ENCODE measurements at regions not wholly inside any gene's neighbourhood (a gene's known extent, or its start where the extent isn't known, plus 50 kb on each side); places are given as distances from the start of the nearest gene placed in this dataset.

DNA sequence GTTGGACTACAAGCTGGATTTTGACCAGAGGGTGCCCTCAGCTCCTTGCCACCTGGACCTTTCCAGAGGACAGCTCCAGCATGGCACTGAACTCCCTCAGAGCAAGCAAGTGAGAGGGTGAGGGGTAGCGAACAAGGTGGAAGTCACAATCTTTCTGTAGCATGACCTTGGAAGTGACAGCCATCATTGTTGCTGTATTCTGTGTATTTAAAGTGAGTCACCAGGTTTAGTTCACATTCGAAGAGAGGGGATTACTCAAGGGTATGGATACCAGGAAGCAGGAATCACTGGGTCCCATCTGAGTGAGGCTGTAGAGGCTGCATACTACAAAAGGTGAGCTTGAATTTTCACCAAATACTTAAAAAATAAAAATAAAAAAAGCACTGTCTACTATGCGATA, 280.0 kb upstream of the SPTLC3 start:
- Histone ChIP-seq H3K36me3 (ENCODE audit: control insufficient read depth, insufficient read depth, low read length) (no peaks in the 10 kb centered on the region), H3K4me3 (no peak overlapping the region), H3K9me1 (ENCODE audit: control insufficient read depth, insufficient read depth, low read length) (no peaks in the 10 kb centered on the region), H3K27ac (ENCODE audit: extremely low read depth, low read depth, low read length) (no peak overlapping the region), H2AFZ (ENCODE audit: low read depth, low read length) (no peak overlapping the region), H3K9ac (ENCODE audit: insufficient read depth in 1 of 2, low read depth in 2 of 2, low read length in 2 of 2) (no peak overlapping the region), H3K4me2 (ENCODE audit: insufficient read depth, low read length) (no peak overlapping the region), H3K79me2 (ENCODE audit: control insufficient read depth, insufficient read depth, low read length) (no peaks in the 10 kb centered on the region), H4K20me1 (replicated peaks; ENCODE audit: control insufficient read depth, insufficient read depth, low read length) (no peaks in the 10 kb centered on the region), H3K4me1 (replicated peaks in 1 of 2; ENCODE audit: control insufficient read depth in 2 of 2, insufficient read depth in 2 of 2, low read length in 2 of 2) (no peaks in the 10 kb centered on the region), H3K9me3 (replicated peaks; ENCODE audit: control insufficient read depth, insufficient read depth, low read depth, low read length) (no peaks in the 10 kb centered on the region), H3K27me3 (ENCODE audit: control insufficient read depth in 2 of 2, insufficient read depth in 2 of 2, low read length in 2 of 2) (no peaks in the 10 kb centered on the region)
- FAIRE-seq (no peak), DNase-seq (ENCODE audit: extremely low read depth in 1 of 4, low spot score in 3 of 4) (no peak), ATAC-seq (no peak)
- ChIA-PET CTCF (ENCODE audit: low intra/inter-chr PET ratio) (no interaction called here), POLR2A (no interaction called here)
- intact Hi-C loops (cut with micrococcal nuclease) (no loop called here), in situ Hi-C loops (cut with MboI) (no loop called here)
- WGBS (ENCODE audit: insufficient coverage, low coverage, missing lambda C conversion rate): 0% methylated on average over 2 of the region's 3 CpGs
- BruUV-seq (replicated peaks): no TSS peak
- TF ChIP-seq ZNF717 (CRISPR knock-in tag; IDR thresholded peaks at IDR 0.05) (no peak), MTA3 (IDR thresholded peaks at IDR 0.05; ENCODE audit: borderline replicate concordance) (no peak), NFXL1 (CRISPR knock-in tag; IDR thresholded peaks at IDR 0.05) (no peak), KLF13 (tag; IDR thresholded peaks at IDR 0.05; ENCODE audit: borderline replicate concordance, low read depth) (no peak), XRCC4 (IDR thresholded peaks at IDR 0.05; ENCODE audit: extremely low read depth, insufficient read depth, insufficient read length) (no peak), ZEB2 (IDR thresholded peaks at IDR 0.05) (no peak), RBM25 (IDR thresholded peaks at IDR 0.05; ENCODE audit: low read depth, low read length, severe bottlenecking) (no peak), TEAD4 (IDR thresholded peaks at IDR 0.05; ENCODE audit: low read length) (no peak), TEAD4 (CRISPR knock-in tag; IDR thresholded peaks at IDR 0.05; ENCODE audit: borderline replicate concordance) (no peak), CBX8 (IDR thresholded peaks at IDR 0.05; ENCODE audit: borderline replicate concordance, extremely low read depth, low read depth, low read length, poor library complexity, severe bottlenecking) (no peak), DNMT1 (IDR thresholded peaks at IDR 0.05) (no peak), MAFG (tag; conservative IDR thresholded peaks at IDR 0.05) (no peak), MAZ (CRISPR knock-in tag; conservative IDR thresholded peaks at IDR 0.05 in 1 of 2, IDR thresholded peaks at IDR 0.05 in 1 of 2) (no peak), CEBPG (CRISPR knock-in tag; IDR thresholded peaks at IDR 0.05) (no peak), CEBPG (tag; conservative IDR thresholded peaks at IDR 0.05 in 1 of 2, IDR thresholded peaks at IDR 0.05 in 1 of 2) (no peak), ZNF354B (CRISPR knock-in tag; IDR thresholded peaks at IDR 0.05) (no peak)
- TF ChIP-seq, protein P1, sequence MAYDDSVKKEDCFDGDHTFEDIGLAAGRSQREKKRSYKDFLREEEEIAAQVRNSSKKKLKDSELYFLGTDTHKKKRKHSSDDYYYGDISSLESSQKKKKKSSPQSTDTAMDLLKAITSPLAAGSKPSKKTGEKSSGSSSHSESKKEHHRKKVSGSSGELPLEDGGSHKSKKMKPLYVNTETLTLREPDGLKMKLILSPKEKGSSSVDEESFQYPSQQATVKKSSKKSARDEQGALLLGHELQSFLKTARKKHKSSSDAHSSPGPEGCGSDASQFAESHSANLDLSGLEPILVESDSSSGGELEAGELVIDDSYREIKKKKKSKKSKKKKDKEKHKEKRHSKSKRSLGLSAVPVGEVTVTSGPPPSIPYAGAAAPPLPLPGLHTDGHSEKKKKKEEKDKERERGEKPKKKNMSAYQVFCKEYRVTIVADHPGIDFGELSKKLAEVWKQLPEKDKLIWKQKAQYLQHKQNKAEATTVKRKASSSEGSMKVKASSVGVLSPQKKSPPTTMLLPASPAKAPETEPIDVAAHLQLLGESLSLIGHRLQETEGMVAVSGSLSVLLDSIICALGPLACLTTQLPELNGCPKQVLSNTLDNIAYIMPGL (CRISPR knock-in tag; IDR thresholded peaks at IDR 0.05): no peak
- TF ChIP-seq, protein P2, sequence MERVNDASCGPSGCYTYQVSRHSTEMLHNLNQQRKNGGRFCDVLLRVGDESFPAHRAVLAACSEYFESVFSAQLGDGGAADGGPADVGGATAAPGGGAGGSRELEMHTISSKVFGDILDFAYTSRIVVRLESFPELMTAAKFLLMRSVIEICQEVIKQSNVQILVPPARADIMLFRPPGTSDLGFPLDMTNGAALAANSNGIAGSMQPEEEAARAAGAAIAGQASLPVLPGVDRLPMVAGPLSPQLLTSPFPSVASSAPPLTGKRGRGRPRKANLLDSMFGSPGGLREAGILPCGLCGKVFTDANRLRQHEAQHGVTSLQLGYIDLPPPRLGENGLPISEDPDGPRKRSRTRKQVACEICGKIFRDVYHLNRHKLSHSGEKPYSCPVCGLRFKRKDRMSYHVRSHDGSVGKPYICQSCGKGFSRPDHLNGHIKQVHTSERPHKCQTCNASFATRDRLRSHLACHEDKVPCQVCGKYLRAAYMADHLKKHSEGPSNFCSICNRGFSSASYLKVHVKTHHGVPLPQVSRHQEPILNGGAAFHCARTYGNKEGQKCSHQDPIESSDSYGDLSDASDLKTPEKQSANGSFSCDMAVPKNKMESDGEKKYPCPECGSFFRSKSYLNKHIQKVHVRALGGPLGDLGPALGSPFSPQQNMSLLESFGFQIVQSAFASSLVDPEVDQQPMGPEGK (CRISPR knock-in tag; IDR thresholded peaks at IDR 0.05; ENCODE audit: borderline replicate concordance): no peak
- TF ChIP-seq, protein P3, sequence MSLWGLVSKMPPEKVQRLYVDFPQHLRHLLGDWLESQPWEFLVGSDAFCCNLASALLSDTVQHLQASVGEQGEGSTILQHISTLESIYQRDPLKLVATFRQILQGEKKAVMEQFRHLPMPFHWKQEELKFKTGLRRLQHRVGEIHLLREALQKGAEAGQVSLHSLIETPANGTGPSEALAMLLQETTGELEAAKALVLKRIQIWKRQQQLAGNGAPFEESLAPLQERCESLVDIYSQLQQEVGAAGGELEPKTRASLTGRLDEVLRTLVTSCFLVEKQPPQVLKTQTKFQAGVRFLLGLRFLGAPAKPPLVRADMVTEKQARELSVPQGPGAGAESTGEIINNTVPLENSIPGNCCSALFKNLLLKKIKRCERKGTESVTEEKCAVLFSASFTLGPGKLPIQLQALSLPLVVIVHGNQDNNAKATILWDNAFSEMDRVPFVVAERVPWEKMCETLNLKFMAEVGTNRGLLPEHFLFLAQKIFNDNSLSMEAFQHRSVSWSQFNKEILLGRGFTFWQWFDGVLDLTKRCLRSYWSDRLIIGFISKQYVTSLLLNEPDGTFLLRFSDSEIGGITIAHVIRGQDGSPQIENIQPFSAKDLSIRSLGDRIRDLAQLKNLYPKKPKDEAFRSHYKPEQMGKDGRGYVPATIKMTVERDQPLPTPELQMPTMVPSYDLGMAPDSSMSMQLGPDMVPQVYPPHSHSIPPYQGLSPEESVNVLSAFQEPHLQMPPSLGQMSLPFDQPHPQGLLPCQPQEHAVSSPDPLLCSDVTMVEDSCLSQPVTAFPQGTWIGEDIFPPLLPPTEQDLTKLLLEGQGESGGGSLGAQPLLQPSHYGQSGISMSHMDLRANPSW (CRISPR knock-in tag; IDR thresholded peaks at IDR 0.05): no peak
